Brain microvascular endothelial cell (primary cell): ENCODE measurements at regions not wholly inside any gene's neighbourhood (a gene's known extent, or its start where the extent isn't known, plus 50 kb on each side); places are given as distances from the start of the nearest gene placed in this dataset.

ENCODE experiments used
- DNase-seq: peaks from one replicate; pipeline ENCODE4 v3.0.0-alpha.2; 2020
- H3K27ac ChIP-seq: fragments of 250-450 bp; sonication (Bioruptor Pico); 2 replicates; pipeline ENCODE4 v1.5.1; 2020; ENCODE audit warnings: mild to moderate bottlenecking, moderate library complexity
- H3K27me3 ChIP-seq: fragments of 250-450 bp; sonication (Bioruptor Pico); replicated peaks from 2 replicates; pipeline ENCODE4 v1.5.1; 2020; ENCODE audit warnings: mild to moderate bottlenecking
- H3K36me3 ChIP-seq: fragments of 250-450 bp; sonication (Bioruptor Pico); replicated peaks from 2 replicates; pipeline ENCODE4 v1.5.1; 2020; ENCODE audit warnings: mild to moderate bottlenecking
- H3K4me3 ChIP-seq: 2 replicates; pipeline ENCODE4 v1.5.1; 2011; ENCODE audit warnings: low read depth, mild to moderate bottlenecking, control low read depth, low read length, moderate library complexity
- CTCF ChIP-seq: IDR thresholded peaks from 2 replicates; pipeline ENCODE4 v1.5.1; 2011; ENCODE audit warnings: low read depth, mild to moderate bottlenecking, moderate library complexity, low read length, control low read depth, inconsistent platforms; ENCODE audit errors: missing control alignments
- in situ Hi-C: cut with HindIII; loops from 2 replicates; pipeline ENCODE4 v1.10.0; 2017; ENCODE audit warnings: low sequenced_read_pairs, low pct_ligation_motif_present

- Histone ChIP-seq H3K36me3 (no peaks in the 10 kb centered on the region), H3K4me3 (no peak overlapping the region), H3K27ac (no peak overlapping the region), H3K27me3 (no peaks in the 10 kb centered on the region)
- no peak for TF ChIP-seq CTCF
- in situ Hi-C loops, result no loop called here
- DNase-seq, result no peak
Observed at GRCh38 chr16:79278506-79278905, 322.0 kb downstream of the MAF start.

- no peak for DNase-seq
- no peak for TF ChIP-seq CTCF
- in situ Hi-C loops, result no loop called here
- no peak overlapping the region for H3K4me3 ChIP-seq
- H3K27me3 ChIP-seq, result no peaks in the 10 kb centered on the region
- no peaks in the 10 kb centered on the region for H3K36me3 ChIP-seq
- no peak overlapping the region for H3K27ac ChIP-seq
Observed at GRCh38 chr16:79276501-79276900, 324.0 kb downstream of the MAF start.

- no peak for TF ChIP-seq CTCF
- DNase-seq, result no peak
- no peaks in the 10 kb centered on the region for H3K27me3 ChIP-seq
- in situ Hi-C loops, result no loop called here
- H3K4me3 ChIP-seq, result no peak overlapping the region
- no peaks in the 10 kb centered on the region for H3K36me3 ChIP-seq
- no peak overlapping the region for H3K27ac ChIP-seq
Observed at GRCh38 chr16:79274264-79274663, 326.3 kb downstream of the MAF start.

- in situ Hi-C loops, result no loop called here
- no peak overlapping the region for H3K4me3 ChIP-seq
- H3K27ac ChIP-seq, result no peak overlapping the region
- no peaks in the 10 kb centered on the region for H3K27me3 ChIP-seq
- no peak for TF ChIP-seq CTCF
- no peaks in the 10 kb centered on the region for H3K36me3 ChIP-seq
- DNase-seq, result no peak
Observed at GRCh38 chr16:79272141-79272577, 328.4 kb downstream of the MAF start.

- Histone ChIP-seq H3K27me3 (no peaks in the 10 kb centered on the region), H3K27ac (no peak overlapping the region), H3K36me3 (no peaks in the 10 kb centered on the region), H3K4me3 (no peak overlapping the region)
- in situ Hi-C loops, result no loop called here
- no peak for DNase-seq
- no peak for TF ChIP-seq CTCF
Observed at GRCh38 chr16:79271583-79271982, 329.0 kb downstream of the MAF start.

- in situ Hi-C loops, result no loop called here
- H3K27ac ChIP-seq, result no peak overlapping the region
- no peaks in the 10 kb centered on the region for H3K27me3 ChIP-seq
- H3K36me3 ChIP-seq, result no peaks in the 10 kb centered on the region
- DNase-seq, result no peak
- TF ChIP-seq CTCF, result no peak
- H3K4me3 ChIP-seq, result no peak overlapping the region
Observed at GRCh38 chr16:79270011-79270410, 330.5 kb downstream of the MAF start.
